ENCODE measurements at regions not wholly inside any gene's neighbourhood (a gene's known extent, or its start where the extent isn't known, plus 50 kb on each side); places are given as distances from the start of the nearest gene placed in this dataset.

GRCh38 chr18:22504251-22505030, 86.7 kb upstream of the CTAGE1 start:
- WGBS, 2 donors = 83 to 92% methylated on average over 2 of the region's 2 CpGs
- TF ChIP-seq POLR2A (IDR thresholded peaks at IDR 0.05) = no peak
- TF ChIP-seq, protein P1, sequence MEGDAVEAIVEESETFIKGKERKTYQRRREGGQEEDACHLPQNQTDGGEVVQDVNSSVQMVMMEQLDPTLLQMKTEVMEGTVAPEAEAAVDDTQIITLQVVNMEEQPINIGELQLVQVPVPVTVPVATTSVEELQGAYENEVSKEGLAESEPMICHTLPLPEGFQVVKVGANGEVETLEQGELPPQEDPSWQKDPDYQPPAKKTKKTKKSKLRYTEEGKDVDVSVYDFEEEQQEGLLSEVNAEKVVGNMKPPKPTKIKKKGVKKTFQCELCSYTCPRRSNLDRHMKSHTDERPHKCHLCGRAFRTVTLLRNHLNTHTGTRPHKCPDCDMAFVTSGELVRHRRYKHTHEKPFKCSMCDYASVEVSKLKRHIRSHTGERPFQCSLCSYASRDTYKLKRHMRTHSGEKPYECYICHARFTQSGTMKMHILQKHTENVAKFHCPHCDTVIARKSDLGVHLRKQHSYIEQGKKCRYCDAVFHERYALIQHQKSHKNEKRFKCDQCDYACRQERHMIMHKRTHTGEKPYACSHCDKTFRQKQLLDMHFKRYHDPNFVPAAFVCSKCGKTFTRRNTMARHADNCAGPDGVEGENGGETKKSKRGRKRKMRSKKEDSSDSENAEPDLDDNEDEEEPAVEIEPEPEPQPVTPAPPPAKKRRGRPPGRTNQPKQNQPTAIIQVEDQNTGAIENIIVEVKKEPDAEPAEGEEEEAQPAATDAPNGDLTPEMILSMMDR (IDR thresholded peaks at IDR 0.05) = no peak
- DNase-seq (ENCODE audit: low spot score in 2 of 2) = no peak
- no peak overlapping the region for H3K4me3 ChIP-seq (ENCODE audit: low read depth, poor library complexity, severe bottlenecking)
- intact Hi-C loops (cut with DNase I; ENCODE audit: low total_unique reads) = loop anchor here (10.0 kb wide), 1 partner anchor 60 kb away; no protein-coding TSS in a partner anchor

- TF ChIP-seq, protein P1 (IDR thresholded peaks at IDR 0.05) = no peak
- no peak for TF ChIP-seq POLR2A (IDR thresholded peaks at IDR 0.05)
- no peak for DNase-seq (ENCODE audit: low spot score in 2 of 2)
- intact Hi-C loops (cut with DNase I; ENCODE audit: low total_unique reads) = loop anchor here (10.0 kb wide), 1 partner anchor 60 kb away; no protein-coding TSS in a partner anchor
- WGBS, 2 donors = 18 to 24% methylated on average over 1 of the region's 1 CpG
- no peak overlapping the region for H3K4me3 ChIP-seq (ENCODE audit: low read depth, poor library complexity, severe bottlenecking)
Measured at GRCh38 chr18:22505141-22505591, 87.5 kb upstream of the CTAGE1 start.

GRCh38 chr18:22507055-22507454, 89.3 kb upstream of the CTAGE1 start:
- WGBS, 2 donors = 77 to 94% methylated on average over 2 of the region's 2 CpGs
- intact Hi-C loops (cut with DNase I; ENCODE audit: low total_unique reads) = loop anchor here (10.0 kb wide), 1 partner anchor 62 kb away; no protein-coding TSS in a partner anchor
- TF ChIP-seq, protein P1 (IDR thresholded peaks at IDR 0.05) = no peak
- no peak for TF ChIP-seq POLR2A (IDR thresholded peaks at IDR 0.05)
- no peak for DNase-seq (ENCODE audit: low spot score in 2 of 2)
- no peak overlapping the region for H3K4me3 ChIP-seq (ENCODE audit: low read depth, poor library complexity, severe bottlenecking)

DNA sequence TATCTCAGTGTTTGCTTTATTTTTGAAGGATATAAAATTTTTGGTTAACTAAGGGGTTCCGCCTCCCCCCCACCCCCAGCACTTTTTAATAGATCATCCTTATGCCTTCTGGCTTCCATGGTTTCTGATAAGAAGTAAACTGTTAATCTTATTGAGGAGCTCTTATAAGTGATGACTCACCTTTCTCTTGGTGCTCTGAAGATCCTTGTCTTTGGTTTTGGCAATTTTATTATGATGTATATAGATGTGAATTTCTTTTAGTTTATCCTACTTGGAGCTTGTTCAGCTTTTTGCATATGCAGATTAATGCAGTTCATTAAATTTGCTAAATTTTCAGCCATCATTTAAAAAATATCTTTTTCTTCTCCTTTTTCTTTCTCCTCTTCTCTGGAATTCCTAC, 91.7 kb upstream of the CTAGE1 start:
- TF ChIP-seq POLR2A (IDR thresholded peaks at IDR 0.05) = no peak
- no peak for DNase-seq (ENCODE audit: low spot score in 2 of 2)
- WGBS, 2 donors = 0% methylated on average over 1 of the region's 1 CpG
- no peak overlapping the region for H3K4me3 ChIP-seq (ENCODE audit: low read depth, poor library complexity, severe bottlenecking)
- intact Hi-C loops (cut with DNase I; ENCODE audit: low total_unique reads) = loop anchor here (10.0 kb wide), 1 partner anchor 65 kb away; no protein-coding TSS in a partner anchor

GRCh38 chr18:22510697-22511096, 93.0 kb upstream of the CTAGE1 start:
- no peak for TF ChIP-seq POLR2A (IDR thresholded peaks at IDR 0.05)
- TF ChIP-seq, protein P1 (IDR thresholded peaks at IDR 0.05) = no peak
- intact Hi-C loops (cut with DNase I; ENCODE audit: low total_unique reads) = no loop called here
- H3K4me3 ChIP-seq (ENCODE audit: low read depth, poor library complexity, severe bottlenecking) = no peak overlapping the region
- DNase-seq (ENCODE audit: low spot score in 2 of 2) = no peak
- 81 to 85% methylated on average over 1 of the region's 1 CpG for WGBS, 2 donors

DNA sequence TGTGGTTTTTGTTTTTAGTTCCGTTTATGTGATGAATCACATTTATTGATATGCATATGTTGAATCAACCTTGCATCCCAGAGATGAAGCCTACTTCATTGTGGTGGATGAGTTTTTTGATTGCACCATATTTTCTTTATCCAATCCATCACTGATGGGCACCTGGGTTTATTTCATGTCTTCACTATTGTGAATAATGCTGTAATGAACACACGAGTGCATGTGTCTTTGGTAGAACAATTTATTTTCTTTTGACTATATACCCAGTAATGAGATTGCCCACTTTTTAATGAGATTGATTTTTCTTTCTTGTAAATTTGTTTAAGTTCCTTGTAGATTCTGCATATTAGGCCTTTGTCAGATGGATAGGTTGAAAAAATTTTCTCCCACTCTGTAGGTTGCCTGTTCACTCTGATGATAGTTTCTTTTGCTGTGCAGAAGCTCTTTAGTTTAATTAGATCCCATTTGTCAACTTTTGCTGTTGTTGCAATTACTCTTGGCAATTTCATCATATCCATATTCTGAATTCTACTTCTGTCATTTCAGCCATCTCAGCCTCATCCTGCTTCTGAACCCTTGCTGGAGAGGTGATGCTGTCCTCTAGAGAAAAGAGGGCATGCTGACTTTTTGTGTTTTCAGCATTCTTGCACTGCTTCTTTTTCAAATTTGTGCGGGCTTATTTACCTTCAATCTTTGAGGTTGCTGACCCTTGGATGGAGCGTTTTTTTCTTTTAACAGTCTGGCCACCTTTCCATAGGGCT, 96.2 kb upstream of the CTAGE1 start:
- DNase-seq (ENCODE audit: low spot score in 2 of 2) = no peak
- TF ChIP-seq, protein P1 (IDR thresholded peaks at IDR 0.05) = no peak
- no peak overlapping the region for H3K4me3 ChIP-seq (ENCODE audit: low read depth, poor library complexity, severe bottlenecking)
- WGBS, 2 donors = 91 to 94% methylated on average over 4 of the region's 4 CpGs
- intact Hi-C loops (cut with DNase I; ENCODE audit: low total_unique reads) = no loop called here

Data from lower leg skin (tissue), 4 donors.